HG03354 (cell line): ENCODE measurements at regions not wholly inside any gene's neighbourhood (a gene's known extent, or its start where the extent isn't known, plus 50 kb on each side); places are given as distances from the start of the nearest gene placed in this dataset.

Experiments used
- ATAC-seq: cut with Tn5 transposase; IDR thresholded peaks from one replicate; pipeline ENCODE4 v1.9.1; 2021; ENCODE audit warnings: mild to moderate bottlenecking; ENCODE audit not compliant: unreplicated experiment, poor library complexity, severe bottlenecking

GRCh38 chr10:44047361-44047760 is 337.5 kb downstream of the CXCL12 start:
- no peak for ATAC-seq

DNA sequence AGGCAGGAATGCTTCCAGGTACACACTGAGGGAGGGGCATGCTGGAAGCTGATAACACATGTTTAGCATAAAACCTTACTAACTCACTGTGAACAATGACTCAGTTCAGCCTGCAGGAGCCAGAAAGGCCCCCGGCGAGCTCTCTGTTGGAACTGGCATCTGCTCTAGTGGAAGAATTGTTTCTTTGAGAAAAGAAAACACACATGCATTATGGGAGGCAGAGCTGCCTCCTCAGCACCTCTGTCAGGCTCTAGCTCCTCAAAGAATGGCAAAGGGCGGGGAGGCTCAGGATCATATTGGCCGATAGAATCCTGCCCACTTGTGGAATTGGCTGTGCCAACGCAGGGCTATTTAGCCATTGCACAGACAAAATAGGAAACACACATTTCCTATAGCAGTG is 338.3 kb downstream of the CXCL12 start:
- no peak for ATAC-seq

- ATAC-seq: no peak
Measured at GRCh38 chr10:44045020-44045419, 339.9 kb downstream of the CXCL12 start.

GRCh38 chr10:44044549-44044948 is 340.3 kb downstream of the CXCL12 start:
- ATAC-seq: no peak

GRCh38 chr10:44043646-44044375 is 341.1 kb downstream of the CXCL12 start:
- ATAC-seq: no peak

- ATAC-seq: no peak
Measured at GRCh38 chr10:44042926-44043602, 341.8 kb downstream of the CXCL12 start.

- no peak for ATAC-seq
Measured at GRCh38 chr10:44042075-44042770, 342.7 kb downstream of the CXCL12 start.

DNA sequence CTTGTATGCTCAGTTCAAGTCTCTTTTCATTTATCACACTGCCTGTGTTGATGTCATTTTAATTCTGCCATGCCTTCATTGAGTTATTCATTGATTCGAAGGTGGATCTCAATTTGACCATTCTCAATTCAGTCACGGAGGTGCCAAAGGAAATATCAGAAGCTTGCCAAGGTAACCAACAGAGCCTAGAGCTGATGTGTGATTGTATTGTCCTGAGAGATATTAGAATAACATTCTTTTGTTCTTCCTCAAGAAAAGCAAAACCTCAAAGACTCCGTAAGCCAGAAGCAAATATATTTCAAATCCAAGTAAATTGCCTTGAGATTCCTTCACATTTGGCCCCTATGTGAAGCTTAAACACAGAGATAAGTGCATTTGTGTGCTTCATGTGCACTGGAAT is 345.3 kb downstream of the CXCL12 start:
- ATAC-seq: no peak

DNA sequence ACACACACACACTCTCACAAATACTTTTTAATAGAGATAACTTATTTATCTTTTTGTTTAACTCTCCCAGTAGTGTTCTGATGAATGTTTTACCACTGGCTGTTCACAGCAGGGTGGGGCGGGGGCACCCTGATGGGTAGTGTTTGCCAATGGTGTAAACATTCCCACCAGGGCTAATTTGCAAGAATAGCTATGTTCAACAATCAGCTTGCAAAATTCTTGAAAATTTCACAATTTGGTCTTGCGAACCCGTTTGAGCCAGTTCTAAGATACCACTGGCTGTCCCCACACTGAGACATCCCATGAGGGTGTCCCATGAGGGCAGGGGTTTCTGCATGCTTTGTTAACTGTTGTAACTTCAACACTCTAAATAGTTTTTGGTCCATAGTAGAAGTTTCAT is 348.5 kb downstream of the CXCL12 start:
- no peak for ATAC-seq

DNA sequence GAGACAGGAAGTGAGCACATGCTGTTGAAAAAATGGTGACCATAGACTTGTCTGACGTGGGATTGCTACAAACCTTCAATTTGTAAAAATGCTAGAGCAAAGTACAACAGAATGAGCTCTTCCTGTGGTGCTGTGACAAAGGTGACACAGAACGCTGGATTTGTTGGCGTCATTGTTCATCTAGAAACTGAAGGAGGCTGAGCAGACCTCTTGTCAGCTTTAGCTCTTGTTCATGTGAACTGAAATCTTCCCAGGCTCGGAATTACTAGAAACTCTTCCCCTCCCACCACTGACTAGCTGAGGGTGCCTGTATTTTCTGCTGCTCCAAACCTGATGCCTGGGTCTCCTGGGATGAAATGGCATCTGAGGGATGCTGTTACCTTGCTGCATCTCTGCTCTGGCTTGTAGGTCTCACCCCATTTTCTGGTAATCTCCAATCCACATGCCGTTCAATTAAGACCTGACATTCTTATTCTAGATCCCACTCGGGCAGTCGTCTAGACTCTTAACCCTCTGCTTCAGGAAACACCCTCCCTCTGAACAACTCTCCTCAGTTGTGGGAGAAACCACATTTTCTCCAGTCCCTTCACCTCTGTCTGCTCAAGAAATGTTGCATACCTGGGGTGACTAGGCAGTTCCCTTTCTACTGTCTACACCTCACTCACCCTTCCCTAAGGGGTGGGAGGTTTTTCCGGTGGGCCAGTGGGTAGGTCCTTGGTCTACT is 349.3 kb downstream of the CXCL12 start:
- ATAC-seq: no peak

- ATAC-seq: no peak
Measured at GRCh38 chr10:44034946-44035345, 350.0 kb downstream of the CXCL12 start.

DNA sequence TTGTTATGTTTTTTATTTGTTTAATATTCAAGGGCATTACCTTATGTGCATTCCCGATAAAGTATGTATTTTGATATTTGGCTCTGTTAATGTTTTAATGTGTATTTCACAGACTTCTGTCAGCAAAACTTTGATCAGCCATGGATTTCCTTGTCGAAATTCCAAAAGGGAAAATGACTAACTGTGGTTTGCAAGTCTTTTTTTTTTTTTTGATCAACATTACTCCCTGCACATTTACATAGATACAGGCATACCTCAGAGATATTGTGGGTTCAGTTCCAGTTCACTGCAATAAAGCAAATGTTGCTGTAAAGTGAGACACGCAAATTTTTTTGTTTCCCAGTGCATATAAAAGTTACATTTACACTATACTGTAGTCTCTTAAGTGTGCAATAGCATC is 351.9 kb downstream of the CXCL12 start:
- no peak for ATAC-seq

- ATAC-seq: no peak
Measured at GRCh38 chr10:44032216-44032615, 352.7 kb downstream of the CXCL12 start.

GRCh38 chr10:44030738-44031137 is 354.2 kb downstream of the CXCL12 start:
- no peak for ATAC-seq

GRCh38 chr10:44030132-44030531 is 354.8 kb downstream of the CXCL12 start:
- peak; percentile 91 for ATAC-seq

DNA sequence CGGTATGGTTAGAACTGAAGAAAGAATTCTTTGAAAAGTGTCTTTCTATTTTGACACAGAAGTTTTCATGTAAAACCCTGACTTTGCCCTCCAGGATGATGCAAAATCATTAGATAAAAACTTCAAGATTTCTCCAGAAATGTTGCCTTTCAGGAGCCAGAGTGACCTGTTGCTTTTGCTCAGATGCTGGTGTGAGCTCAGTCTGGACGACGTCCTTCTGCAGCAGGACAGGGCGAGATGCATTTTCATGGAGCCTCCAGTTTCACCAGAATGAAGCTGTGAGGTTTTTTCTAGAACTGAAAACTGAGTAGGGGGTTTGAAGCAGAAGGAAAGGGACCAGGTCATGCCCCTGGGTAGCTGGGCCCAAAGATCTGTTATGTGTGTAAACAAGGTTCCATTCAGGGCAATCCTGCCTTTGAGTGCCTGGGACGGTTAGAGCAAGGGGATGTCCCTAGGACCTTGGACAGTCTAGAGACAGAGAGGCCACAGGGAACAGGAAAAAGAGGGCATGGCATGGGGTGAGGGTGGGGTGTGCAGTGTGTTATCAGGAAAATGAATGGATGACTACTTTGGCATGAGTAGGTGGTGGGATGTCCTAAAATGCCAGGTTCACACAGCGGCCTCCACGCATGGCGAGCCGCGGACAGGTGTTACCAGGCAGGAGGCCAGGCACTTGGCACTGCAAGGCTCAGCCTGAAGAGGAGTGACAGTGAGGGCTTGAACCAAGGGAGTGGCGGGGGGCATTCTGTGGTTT is 356.3 kb downstream of the CXCL12 start:
- ATAC-seq: no peak

- ATAC-seq: no peak
Measured at GRCh38 chr10:44024356-44025116, 360.4 kb downstream of the CXCL12 start.

DNA sequence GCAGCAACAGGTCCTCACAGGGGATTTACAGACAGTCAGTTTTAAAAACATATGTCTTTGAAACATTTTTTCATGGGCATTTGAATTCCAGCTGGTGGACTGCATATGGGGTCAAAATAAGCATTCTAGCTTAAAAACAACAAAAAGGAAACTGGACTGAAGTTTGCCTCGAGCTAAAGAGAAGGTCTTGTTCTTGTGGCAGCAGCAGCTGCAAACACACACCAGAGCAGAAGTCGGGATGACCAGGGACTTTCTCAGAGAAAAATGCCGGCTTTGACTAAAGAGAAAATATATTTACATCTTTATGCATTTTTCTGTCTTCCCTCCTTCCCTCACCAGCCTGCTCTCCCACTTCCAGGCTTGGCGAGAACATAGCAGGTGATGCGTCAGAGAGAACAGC is 361.4 kb downstream of the CXCL12 start:
- ATAC-seq: no peak

- no peak for ATAC-seq
Measured at GRCh38 chr10:44022203-44022602, 362.7 kb downstream of the CXCL12 start.
